Stimulated activated CD4-positive, alpha-beta T cell treated with anti-CD3 and anti-CD28 coated beads, Interleukin-4, amount 100 ng/mL, for 1 hour (primary cell): ENCODE measurements at regions not wholly inside any gene's neighbourhood (a gene's known extent, or its start where the extent isn't known, plus 50 kb on each side); places are given as distances from the start of the nearest gene placed in this dataset.

Source experiments
- DNase-seq: peaks from one replicate; pipeline ENCODE4 v3.0.0-alpha.2; 2020

DNA sequence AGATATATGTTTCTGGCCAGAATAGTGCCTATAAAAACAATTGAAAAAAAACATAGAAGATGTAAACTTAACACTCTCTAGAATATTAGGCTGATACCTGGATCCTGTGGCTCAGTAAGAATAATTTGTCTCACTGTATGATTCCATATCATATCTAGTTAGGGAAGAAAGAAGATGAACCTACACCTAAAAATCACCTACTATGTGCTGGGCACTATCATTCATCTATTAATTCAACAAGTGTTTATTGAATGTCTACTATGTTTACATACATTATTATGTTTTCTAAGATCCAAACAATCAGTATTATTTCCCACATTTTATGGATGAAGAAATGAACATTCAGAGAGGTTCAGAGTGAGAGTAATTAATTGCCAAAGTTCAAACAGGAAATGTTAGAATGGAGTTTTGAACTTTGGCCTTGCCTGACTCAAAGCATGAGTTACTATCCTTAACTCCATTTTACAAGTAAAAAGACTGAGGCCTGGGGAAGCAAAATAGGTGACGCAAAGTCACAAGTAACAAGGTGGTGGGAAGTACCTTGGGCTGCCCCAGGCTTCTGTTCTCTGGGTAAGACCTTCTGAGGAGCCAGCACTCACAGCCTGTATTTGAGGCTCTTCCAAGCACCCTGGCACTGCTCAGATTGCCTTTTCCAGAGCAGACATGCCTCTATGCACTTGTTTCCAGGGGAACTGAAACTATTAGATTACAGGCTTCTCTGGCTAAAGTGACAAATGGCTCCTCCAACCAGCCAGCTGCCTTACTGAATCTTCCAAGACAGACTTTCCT lies 111.1 kb upstream of the ACSL4 start:
- DNase-seq = no peak

DNA sequence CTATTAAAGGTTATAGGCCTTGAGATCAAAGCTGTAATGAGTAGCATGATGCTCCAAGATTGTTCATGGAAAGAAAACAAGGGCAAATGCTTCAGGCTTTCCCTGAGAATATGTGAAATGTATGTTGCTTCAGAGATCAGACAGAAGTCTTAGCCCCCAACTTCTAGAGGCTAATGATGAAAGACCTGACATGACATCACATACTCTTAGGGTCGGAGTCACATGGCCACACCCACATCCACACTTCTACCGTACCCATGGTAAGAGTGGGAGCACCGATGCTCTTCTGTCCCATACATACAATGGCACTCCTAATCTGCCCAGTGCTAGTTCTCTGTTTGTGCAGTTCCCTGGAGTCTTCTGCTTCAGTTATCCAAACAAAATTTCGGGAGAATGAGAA lies 111.9 kb upstream of the ACSL4 start:
- DNase-seq = no peak

DNA sequence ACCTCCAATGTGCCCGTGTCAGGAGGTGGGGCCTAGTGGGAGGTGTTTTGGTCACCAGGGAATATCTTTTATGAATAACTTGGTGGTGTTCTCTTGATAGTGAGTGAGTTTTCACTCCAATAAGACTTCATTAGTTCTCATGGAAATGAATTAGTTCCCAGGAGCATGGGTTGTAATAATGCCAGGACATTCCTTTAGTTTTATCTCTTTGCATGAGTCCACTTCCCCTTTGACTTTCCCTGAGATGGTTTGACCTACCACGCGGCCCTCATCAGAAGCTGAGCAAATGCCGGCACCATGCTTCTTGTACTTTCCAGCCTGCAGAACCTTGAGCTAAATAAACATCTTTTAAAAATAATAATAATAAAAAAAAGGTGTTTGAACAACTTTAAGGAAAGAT lies 112.9 kb upstream of the ACSL4 start:
- no peak for DNase-seq

DNA sequence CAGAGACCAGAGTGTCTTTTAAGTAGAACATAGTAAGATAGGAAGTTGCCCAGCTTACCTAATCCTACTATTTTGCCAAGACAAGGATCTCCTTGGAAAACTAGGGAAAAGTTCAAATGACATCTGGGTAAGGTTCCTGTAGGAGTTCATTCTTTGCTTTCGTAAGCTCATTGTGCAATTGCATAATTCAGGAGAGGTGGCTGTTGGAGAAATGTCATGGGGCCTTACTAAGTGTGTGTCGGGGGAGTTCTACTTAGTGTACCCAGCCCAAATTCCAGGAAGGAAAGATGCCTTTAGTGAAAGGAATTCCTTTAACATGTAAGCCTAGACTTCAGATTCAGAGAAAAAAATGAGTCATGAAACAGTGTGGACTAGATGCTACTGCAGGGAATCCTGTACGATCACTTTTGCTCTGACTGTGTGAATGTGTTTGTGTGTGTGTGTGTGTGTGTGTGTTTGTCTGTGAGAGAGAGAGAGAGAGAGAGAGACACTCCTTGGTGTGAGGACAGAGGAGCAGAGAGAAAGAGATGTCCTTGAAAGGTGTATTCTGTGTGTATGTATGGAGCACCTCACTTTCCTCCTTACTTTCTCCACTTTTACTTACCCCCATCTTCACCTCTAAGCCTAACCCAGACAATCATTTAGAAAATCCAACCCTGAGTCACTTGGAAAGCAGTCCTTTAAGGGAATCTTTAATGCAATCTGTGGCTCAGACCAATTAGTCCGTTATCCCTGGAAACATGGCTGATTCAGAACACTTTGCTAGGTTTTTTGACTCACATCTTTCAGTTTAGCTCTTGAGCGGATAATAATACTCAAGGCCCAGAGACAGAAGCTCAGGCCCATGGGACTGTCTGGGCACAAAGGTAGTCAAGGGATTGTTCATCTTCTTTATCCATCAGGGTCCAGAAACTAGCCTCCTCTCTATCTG lies 114.5 kb upstream of the ACSL4 start:
- DNase-seq = no peak

DNA sequence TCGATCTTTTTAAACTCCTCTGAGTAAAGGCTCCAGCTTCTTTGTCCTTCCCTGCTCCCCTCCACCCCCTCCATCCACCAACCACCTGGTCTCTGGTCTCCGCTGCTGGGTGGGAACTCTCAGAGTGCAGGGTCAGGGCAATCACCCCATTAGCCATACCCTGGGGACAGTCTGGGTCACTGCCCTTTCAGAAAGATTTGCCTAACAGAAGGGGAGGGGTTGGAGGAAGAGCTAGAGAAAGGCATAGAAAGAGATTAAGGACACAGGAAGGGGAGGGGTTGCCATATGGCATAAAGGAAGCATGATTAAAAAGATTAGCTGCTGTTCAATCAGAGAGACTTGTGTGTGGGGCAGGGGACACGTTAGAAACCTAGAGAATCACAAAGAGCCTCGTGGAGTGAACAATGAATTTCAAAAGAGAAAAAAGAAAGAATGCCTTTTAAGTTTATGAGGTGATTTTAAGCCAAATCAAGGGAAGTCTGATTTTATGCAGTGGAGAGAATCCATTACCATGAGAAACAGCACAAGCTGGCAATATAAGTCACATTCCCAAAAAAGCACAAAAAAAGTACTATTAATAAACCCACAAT lies 115.5 kb upstream of the ACSL4 start:
- no peak for DNase-seq

DNA sequence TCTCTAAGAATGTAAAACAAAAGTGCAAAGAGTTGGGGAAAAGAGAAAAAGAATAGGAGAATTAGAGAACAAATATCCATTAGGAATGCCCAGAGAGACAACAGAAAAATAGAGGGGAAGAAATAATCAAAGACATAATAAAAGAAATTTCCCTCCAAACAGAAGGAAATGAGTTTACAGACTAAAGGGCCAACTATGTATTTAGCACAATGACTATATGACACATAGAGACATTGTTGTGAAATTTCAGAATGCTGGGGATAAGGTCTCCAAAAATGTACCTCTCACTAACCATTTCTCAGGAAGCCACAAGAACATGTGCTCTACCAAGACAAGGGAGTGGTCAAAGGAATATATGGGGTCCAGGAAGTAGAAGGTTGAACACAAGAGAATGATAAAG lies 121.0 kb upstream of the ACSL4 start:
- no peak for DNase-seq

DNA sequence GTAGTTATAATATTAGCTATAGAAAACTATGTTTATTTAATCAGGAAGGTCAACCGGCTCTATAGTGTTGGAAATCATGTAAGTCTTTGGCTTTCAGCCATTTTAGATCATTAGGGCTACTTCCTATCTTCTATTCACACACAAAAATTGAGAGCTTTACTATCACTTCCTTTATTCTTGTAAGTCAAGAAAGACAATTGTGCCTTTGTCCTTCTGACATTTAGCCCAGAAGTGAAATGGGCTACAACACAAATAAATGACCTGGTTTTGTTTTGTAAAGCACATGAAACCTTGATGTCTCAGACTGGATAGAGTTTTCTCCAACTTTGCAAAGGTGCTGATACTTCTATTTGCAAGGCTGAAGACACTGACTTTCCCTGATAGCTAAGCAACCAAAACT lies 122.4 kb upstream of the ACSL4 start:
- no peak for DNase-seq

DNA sequence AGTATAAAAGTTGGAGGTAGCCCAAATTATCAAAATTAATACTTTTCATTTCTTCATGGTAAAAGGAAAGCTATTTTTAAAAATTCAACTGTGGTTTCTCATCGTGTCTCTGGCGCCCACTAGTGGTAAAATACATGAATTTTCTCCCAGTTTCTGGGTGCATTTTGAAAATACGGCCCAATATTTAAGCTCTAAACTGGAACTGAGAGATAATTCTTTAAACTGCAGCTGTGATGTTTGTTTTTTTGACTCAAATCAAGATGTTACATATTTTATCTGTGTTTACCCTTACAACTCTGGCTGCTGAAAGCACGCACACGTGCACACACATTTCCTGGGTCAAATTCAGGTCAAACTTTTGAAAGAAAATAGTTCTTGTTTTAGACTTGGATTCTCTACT lies 123.9 kb upstream of the ACSL4 start:
- DNase-seq = no peak

DNA sequence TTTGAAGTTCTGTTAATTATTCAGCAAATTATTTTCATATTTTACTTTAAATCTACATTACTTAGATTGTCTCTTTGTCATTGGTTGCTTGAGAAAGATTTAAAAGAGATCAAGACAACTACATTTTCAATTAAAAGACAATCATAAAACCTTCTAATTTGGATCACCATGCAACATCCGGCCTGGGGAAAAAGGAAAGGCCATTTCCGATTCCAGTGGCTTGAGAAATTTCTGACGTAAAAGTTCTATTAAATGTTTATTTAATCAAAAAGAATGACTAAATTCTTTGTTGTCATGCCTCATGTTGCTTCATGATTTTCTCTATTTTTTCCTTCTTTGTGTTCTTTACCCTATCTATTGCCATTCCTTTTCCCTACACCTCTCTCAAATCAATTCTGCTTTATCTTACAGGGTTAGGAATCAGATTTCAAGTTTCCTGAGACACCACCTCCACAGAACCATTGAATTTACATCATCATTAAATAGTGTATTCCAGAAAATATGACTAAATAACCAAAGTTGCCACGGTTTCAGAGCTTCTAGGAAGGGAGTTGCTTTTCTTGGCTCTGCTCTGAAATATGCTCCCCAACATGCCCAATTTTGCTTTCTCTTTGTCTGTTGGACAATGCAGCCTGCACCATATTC lies 124.6 kb upstream of the ACSL4 start:
- DNase-seq = no peak

DNA sequence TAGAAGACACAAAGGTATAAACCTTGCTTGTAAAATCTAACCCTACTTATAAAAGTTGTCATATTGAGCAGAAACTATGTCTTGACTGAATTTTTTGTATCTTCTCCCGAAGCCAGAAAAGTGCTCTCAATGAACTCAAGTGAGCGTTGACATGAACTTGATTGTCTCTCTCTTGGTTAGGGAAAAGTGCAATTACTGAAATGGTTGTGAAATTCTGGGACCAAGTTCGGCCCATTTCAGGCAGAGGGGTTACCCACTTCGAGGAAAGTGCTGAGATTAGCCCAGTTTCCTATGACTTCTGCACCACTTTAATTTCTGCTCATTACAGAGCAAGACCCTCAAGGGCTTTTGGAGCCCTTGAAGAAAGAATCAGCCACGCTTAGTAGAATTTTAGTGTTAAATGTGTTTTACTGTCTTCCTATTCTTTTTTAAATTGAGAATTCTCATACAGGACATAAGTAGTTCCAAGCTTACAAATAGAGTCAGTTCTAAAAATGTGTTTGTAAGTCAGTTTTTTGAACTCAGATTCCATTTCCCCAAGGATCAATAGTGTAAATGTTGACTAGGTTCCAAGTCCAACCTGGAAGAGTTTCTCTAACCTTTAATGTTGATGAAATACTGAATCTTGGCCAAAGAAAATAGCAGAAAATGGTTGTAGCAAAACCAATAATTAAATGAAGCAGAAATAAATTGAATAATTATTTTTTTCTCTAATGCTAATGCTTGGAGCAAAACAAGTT lies 125.7 kb upstream of the ACSL4 start:
- DNase-seq = no peak

DNA sequence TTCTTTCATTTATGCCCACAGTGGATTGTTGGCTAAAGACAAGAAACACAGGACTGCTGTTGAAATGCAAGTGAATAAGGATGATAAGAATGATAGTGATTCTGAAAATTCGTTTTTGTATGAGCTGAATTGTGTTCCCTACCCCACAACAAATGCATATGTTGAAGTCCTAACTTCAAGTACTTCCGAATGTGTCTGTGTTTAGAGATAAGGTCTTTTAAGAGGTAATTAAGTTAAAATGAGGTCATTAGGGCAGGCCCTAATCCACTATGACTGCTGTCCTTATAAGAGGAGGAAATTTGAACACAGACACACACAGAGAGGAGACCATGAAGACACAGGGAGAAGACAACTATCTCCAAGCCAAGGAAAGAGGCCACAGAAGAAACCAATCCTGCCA lies 126.6 kb upstream of the ACSL4 start:
- DNase-seq = no peak

DNA sequence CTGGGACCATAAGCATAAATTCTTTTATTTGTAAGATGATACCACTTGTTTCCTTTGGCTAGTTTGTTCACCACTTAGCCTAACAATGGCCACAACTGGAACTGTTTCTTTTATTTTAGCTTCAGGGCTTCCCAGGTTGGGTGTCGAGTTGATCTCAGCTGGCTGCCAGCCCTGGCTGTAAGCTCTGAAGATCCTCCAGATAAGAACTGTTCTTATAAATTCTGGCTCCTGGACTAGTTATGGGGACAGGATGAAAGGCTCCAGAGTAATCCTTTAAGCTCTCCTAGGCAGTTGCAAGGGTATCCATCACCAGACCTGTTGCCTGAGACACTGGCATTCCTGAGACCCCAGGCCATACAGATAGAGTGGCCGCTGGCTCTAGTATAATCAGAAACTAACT lies 129.4 kb upstream of the ACSL4 start:
- DNase-seq = no peak

DNA sequence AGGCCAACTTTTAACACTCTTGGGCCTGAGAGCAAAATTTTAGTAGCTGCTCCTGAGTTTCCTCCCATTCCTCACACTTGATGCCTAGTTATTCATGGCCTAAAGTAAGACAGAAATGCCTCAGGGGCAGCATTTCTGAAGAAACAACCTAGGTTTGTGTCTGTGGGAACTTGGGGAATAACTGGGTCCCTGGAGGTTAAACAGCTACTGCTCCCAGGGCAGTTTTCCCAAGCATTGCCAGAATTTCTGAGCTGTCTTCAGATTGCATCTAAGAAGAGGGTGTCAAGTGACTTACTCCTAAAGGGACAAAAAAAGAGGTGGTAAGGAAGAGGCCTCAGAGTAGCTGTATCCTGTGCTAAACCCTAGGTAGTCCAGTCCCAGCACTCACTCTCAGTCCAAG lies 130.8 kb upstream of the ACSL4 start:
- DNase-seq = no peak

DNA sequence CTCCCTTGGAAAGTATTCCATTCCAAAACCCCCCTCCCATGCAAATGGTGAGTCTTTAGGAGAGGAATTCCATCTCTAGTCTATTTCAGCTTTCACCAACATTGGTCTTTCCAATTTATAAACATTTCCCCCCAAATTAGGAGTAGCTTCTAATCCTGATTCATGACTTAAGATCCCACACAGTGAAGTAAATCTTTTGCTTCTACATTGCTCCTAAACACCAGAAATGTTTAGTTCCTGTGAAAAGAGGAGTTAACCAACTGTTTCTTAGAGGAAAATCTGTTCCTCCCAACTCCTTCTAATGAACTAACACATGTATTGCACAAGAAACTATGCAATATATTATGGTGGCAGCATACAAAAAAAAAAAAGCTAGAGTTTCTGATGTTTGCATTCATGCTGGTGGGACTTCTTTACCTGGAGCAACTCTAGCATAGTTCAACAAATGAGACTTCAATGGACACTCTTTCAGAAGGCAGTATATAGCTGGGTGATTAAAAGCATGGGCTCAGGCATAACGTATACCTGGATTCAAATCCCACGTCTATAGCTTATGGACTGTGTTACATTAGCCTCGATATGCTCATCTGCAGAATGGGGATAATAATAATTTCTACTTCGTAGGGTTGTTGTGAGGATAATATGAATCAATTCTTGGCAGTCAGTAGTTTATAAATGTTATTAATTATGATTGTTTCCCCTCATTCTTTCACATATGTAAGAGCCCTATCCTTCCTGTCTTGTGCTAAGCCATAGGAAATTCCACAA lies 131.6 kb upstream of the TMEM164 start:
- no peak for DNase-seq

DNA sequence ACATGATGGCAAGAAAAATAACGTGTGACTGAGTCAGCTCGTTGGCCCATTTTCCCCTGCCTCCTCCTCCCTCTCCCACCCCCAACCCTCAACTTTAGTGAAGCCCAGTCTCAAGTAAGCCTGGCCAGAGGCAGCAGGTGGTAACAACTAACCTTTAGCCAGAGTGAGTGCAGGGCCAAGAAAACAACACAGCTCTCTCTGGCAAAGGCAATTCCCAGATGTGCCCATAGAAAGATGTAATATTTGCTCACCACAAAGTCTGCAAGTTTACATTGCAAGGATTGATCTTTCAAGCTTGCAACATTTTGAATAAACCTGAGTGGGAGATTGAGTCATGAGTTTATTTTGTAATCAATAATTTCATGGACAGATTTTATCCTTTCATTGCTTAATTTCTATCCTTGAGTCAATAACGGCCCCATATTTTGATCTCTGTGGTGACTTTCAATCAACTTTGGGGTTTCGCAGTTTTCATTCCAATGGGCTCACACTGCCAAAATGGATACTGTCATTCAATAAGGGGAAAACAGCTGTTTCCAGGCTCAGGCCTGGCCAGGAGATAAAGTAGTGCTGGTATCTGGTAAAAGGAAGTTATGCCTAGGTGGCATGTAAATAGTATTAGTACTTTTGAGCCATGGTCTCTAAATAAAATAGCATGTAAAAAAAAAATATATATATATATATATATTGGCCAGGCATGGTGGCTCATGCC lies 130.7 kb upstream of the TMEM164 start:
- DNase-seq = no peak

DNA sequence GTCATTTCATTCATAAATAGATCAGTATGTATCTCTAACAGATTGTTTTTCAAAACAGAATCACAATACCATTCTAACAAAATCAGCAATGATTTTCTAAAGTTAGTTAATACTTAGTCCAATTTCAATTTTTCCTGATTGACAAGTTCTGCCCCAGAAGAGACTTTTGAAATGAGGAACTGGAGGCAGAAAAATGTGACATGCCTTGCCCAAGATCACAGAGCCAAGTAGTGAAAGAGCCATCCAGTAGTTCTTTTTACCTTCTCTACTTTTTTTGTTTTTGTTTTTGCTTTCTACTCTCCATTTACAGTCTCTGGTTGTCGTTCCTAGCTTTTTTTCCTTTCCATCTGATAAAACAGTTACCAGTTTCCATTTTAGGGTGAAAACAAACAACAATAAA lies 129.3 kb upstream of the TMEM164 start:
- DNase-seq = no peak

DNA sequence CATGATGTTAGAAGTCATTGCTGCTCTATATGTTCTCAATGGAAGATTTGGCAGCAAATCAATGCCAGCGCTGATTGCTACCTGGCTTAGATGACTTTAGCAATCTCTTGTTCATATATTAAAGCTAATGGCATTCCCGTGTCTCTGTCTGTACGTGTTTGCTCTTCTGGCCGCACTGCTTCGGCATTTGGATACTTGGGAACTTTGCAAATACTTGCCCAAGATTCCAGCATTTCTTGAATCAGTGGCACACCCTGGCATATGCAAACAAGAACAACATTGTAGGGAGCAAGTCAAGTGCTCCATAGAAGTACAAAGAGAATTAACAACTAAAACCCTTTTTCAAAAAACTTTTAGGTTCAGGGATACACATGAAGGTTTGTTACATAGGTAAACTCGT lies 128.9 kb upstream of the TMEM164 start:
- no peak for DNase-seq

DNA sequence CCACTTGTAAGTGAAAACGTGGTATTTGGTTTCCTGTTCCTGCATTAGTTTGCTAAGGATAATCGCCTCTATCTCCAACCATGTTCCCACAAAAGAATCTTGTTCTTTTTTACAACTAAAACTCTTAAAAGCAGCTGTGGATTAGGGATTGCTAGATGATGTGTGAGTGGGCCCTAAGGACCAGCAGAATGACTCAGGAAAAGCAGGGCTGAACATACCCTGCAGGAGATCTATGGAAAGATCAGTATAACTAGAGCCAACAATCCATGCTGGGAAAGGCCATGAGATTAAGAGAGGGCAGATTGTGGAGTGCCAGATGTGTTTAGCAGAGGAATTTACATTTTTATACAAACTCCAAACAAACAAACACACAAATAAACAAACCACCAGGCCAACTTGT lies 128.4 kb upstream of the TMEM164 start:
- no peak for DNase-seq

DNA sequence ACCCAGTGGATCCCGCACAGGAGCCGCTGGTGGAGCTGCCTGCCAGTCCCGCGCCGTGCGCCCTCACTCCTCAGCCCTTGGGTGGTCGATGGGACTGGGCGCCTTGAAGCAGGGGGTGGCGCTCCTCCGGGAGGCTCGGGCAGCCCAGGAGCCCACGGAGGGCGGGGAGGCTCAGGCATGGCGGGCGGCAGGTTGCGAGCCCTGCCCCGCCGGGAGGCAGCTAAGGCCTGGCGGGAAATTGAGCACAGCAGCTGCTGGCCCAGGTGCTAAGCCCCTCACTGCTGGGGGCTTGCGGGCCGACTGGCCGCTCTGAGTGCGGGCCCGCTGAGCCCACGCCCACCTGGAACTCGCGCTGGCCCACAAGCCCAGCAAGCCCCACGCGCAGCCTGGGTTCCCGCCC lies 127.1 kb upstream of the TMEM164 start:
- DNase-seq = no peak

DNA sequence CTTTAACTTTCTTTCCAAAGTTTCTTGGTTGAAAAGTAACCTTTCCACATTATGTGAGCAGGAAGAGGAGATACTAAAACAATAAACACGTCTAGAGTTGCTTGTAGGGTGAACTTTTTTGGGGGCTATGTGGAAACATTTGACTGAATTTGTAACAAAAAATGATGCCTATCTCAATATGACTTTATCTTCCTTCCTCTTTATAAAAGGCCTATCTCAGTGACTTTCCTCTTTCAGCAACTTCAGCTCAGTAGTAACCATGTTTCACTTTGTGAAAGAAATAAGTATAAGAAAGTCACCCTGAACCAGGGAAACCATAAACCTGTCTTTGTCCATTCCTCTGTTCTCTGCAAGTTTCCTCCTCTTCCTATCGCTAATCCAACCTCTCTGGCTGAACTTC lies 124.7 kb upstream of the TMEM164 start:
- no peak for DNase-seq

DNA sequence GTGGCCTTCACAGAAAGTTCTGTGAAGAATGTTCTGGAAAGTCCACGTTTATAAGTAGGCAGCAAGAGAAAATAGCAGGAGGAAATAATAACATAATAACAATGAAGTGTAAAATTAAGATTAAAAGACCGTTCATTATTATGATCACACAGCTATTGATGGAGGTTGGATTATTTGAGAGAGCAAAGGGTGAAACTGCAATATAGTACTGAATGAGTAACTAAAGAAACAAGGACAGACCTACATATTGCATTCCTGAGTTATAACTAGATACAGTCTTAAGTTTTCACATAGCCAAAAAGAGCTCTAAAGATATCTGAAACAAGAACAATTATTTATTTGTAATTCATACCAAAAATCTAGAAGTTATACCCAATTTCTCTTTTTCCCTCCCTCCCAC lies 122.9 kb upstream of the TMEM164 start:
- DNase-seq = no peak
